GM12878 (cell line): ENCODE measurements at regions not wholly inside any gene's neighbourhood (a gene's known extent, or its start where the extent isn't known, plus 50 kb on each side); places are given as distances from the start of the nearest gene placed in this dataset.

ENCODE experiments used
- ATAC-seq: fragments of 200-7000 bp; cut with Tn5 transposase; 3 replicates; pipeline ENCODE4 v1.9.1; 2020; ENCODE audit warnings: mild to moderate bottlenecking, moderate library complexity
- BruUV-seq: library from RNA; stranded (reverse); fragments of 400-500 nt; replicated peaks from 2 replicates; lab custom pipeline; 2021; lab: Mats Ljungman, UMichigan
- CTCF ChIA-PET: fragments of 300-600 bp; sonication (Branson Sonifier 250); formaldehyde crosslinking; extraction: SDS; loops from one replicate; lab custom pipeline; 2021; ENCODE audit warnings: inconsistent platforms; lab: Yijun Ruan, JAX
- POLR2A ChIA-PET: fragments of 350-600 bp; formaldehyde crosslinking; extraction: SDS; loops from one replicate; lab custom pipeline; 2021; ENCODE audit warnings: inconsistent platforms; lab: Charles Lee
- RAD21 ChIA-PET: fragments of 300-600 bp; sonication (Branson Sonifier 250); formaldehyde crosslinking; loops from one replicate; lab custom pipeline; 2023; ENCODE audit warnings: antibody characterized with exemption; ENCODE audit not compliant: unreplicated experiment; lab: Charles Lee
- SMC1A ChIA-PET: fragments of 300-600 bp; sonication (Branson Sonifier 250); formaldehyde crosslinking; loops from one replicate; lab custom pipeline; 2023; ENCODE audit not compliant: unreplicated experiment, uncharacterized antibody; lab: Charles Lee
- DNase-seq: peaks from one replicate; pipeline ENCODE4 v3.0.0-alpha.2; 2011; ENCODE audit warnings: low read depth, low spot score
- FAIRE-seq: peaks from 3 replicates; lab custom pipeline; 2011; peaks lifted over from hg19 to GRCh38; lab: Jason Lieb, UNC
- H2AFZ ChIP-seq: 2 replicates; pipeline ENCODE4 v1.6.0; 2011; ENCODE audit warnings: low read depth, low read length, control low read depth; ENCODE audit not compliant: control insufficient read depth
- H3K27ac ChIP-seq: 2 replicates; pipeline ENCODE4 v1.5.1; 2011; ENCODE audit warnings: control low read depth; ENCODE audit not compliant: control insufficient read depth, insufficient read depth
- H3K27me3 ChIP-seq, 2 experiments: replicated peaks in 1 of 2; 2 replicates each; pipeline versions ENCODE4 v1.6.0 to v1.6.1; 2011; ENCODE audit warnings: low read length in 1 of 2; ENCODE audit not compliant: control insufficient read depth in 2 of 2, insufficient read depth in 2 of 2
- H3K36me3 ChIP-seq, 2 experiments: 2 replicates each; pipeline ENCODE4 v1.5.1; 2011; ENCODE audit warnings: low read length in 1 of 2; ENCODE audit not compliant: control insufficient read depth in 2 of 2, insufficient read depth in 2 of 2
- H3K4me1 ChIP-seq: 2 replicates; pipeline ENCODE4 v1.6.1; 2011; ENCODE audit warnings: mild to moderate bottlenecking, low read length, moderate library complexity, mixed read lengths; ENCODE audit not compliant: control insufficient read depth, insufficient read depth
- H3K4me2 ChIP-seq: 2 replicates; pipeline ENCODE4 v1.6.0; 2011; ENCODE audit warnings: control low read depth; ENCODE audit not compliant: control insufficient read depth, insufficient read depth
- H3K4me3 ChIP-seq: fragments of 200-600 bp; sonication (generic); 2 replicates; pipeline ENCODE4 v1.5.1; 2016
- H3K79me2 ChIP-seq: 2 replicates; pipeline ENCODE4 v1.6.0; 2011; ENCODE audit warnings: low read length; ENCODE audit not compliant: control insufficient read depth, insufficient read depth
- H3K9ac ChIP-seq: 2 replicates; pipeline ENCODE4 v1.8.0; 2011; ENCODE audit warnings: low read length, control low read depth, mixed read lengths; ENCODE audit not compliant: control insufficient read depth, insufficient read depth
- H3K9me3 ChIP-seq: replicated peaks from 3 replicates; pipeline ENCODE4 v1.5.1; 2011; ENCODE audit warnings: mild to moderate bottlenecking, low read length; ENCODE audit not compliant: control insufficient read depth, insufficient read depth
- H4K20me1 ChIP-seq: 2 replicates; pipeline ENCODE4 v1.6.0; 2011; ENCODE audit not compliant: control insufficient read depth, insufficient read depth
- MTA2 ChIP-seq: fragments of 450-650 bp; IDR thresholded peaks from 2 replicates; pipeline ENCODE4 v1.6.1; 2016; ENCODE audit warnings: low read depth, mild to moderate bottlenecking, moderate library complexity
- RAD51 ChIP-seq: fragments of 450-650 bp; IDR thresholded peaks from 2 replicates; pipeline ENCODE4 v1.6.1; 2016; ENCODE audit warnings: moderate library complexity, mild to moderate bottlenecking, inconsistent platforms
- SIN3A ChIP-seq: IDR thresholded peaks from 2 replicates; pipeline ENCODE4 v1.6.1; 2012; ENCODE audit warnings: low read depth, low read length, improper control_type of control experiment
- STAT3 ChIP-seq: IDR thresholded peaks from 2 replicates; pipeline ENCODE4 v1.6.1; 2011; ENCODE audit warnings: low read depth, low read length, improper control_type of control experiment
- WGBS: methylation state at CpG from one replicate; pipeline ENCODE4 v1.1.6; 2016; ENCODE audit warnings: low lambda C conversion rate; ENCODE audit not compliant: insufficient replicate concordance, insufficient coverage; ENCODE audit errors: missing lambda C conversion rate; 5-methylcytosine and 5-hydroxymethylcytosine counted together
- in situ Hi-C: fragments of 300-500 bp; cut with MboI; formaldehyde crosslinking; loops from 9 replicates; pipeline ENCODE4 v1.14.3; 2018; ENCODE audit warnings: mixed read lengths
- intact Hi-C: fragments of 100-400 bp; cut with micrococcal nuclease; formaldehyde crosslinking; loops from one replicate; pipeline ENCODE4 v1.14.2; 2022; ENCODE audit not compliant: unreplicated experiment
- TF ChIP-seq, protein P1 (sequence below): fragments of 450-650 bp; formaldehyde crosslinking; IDR thresholded peaks from 2 replicates; pipeline ENCODE4 v1.5.0; 2022; ENCODE audit warnings: mild to moderate bottlenecking, missing genetic modification characterization
- TF ChIP-seq, protein P2 (sequence below): fragments of 450-650 bp; IDR thresholded peaks from 2 replicates; pipeline ENCODE4 v1.6.1; 2017; ENCODE audit warnings: mild to moderate bottlenecking, moderate library complexity
- TF ChIP-seq, protein P3 (sequence below): fragments of 450-650 bp; IDR thresholded peaks from 2 replicates; pipeline ENCODE4 v1.6.1; 2017; ENCODE audit warnings: mild to moderate bottlenecking

GRCh38 chr5:36795366-36795765 lies 81.2 kb upstream of the NIPBL start:
- H4K20me1 ChIP-seq: no peaks in the 10 kb centered on the region
- no peak overlapping the region for H3K27ac ChIP-seq
- no peaks in the 10 kb centered on the region for H3K36me3 ChIP-seq
- CTCF ChIA-PET: interaction anchor here (0.9 kb wide), 1 partner anchor 73 kb away, joined by 4 read pairs; no protein-coding TSS in a partner anchor
- no peak for TF ChIP-seq SIN3A
- no peak for TF ChIP-seq STAT3
- TF ChIP-seq RAD51: no peak
- no peak for TF ChIP-seq MTA2
- TF ChIP-seq, protein P1, sequence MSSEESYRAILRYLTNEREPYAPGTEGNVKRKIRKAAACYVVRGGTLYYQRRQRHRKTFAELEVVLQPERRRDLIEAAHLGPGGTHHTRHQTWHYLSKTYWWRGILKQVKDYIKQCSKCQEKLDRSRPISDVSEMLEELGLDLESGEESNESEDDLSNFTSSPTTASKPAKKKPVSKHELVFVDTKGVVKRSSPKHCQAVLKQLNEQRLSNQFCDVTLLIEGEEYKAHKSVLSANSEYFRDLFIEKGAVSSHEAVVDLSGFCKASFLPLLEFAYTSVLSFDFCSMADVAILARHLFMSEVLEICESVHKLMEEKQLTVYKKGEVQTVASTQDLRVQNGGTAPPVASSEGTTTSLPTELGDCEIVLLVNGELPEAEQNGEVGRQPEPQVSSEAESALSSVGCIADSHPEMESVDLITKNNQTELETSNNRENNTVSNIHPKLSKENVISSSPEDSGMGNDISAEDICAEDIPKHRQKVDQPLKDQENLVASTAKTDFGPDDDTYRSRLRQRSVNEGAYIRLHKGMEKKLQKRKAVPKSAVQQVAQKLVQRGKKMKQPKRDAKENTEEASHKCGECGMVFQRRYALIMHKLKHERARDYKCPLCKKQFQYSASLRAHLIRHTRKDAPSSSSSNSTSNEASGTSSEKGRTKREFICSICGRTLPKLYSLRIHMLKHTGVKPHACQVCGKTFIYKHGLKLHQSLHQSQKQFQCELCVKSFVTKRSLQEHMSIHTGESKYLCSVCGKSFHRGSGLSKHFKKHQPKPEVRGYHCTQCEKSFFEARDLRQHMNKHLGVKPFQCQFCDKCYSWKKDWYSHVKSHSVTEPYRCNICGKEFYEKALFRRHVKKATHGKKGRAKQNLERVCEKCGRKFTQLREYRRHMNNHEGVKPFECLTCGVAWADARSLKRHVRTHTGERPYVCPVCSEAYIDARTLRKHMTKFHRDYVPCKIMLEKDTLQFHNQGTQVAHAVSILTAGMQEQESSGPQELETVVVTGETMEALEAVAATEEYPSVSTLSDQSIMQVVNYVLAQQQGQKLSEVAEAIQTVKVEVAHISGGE: no peak
- TF ChIP-seq, protein P2, sequence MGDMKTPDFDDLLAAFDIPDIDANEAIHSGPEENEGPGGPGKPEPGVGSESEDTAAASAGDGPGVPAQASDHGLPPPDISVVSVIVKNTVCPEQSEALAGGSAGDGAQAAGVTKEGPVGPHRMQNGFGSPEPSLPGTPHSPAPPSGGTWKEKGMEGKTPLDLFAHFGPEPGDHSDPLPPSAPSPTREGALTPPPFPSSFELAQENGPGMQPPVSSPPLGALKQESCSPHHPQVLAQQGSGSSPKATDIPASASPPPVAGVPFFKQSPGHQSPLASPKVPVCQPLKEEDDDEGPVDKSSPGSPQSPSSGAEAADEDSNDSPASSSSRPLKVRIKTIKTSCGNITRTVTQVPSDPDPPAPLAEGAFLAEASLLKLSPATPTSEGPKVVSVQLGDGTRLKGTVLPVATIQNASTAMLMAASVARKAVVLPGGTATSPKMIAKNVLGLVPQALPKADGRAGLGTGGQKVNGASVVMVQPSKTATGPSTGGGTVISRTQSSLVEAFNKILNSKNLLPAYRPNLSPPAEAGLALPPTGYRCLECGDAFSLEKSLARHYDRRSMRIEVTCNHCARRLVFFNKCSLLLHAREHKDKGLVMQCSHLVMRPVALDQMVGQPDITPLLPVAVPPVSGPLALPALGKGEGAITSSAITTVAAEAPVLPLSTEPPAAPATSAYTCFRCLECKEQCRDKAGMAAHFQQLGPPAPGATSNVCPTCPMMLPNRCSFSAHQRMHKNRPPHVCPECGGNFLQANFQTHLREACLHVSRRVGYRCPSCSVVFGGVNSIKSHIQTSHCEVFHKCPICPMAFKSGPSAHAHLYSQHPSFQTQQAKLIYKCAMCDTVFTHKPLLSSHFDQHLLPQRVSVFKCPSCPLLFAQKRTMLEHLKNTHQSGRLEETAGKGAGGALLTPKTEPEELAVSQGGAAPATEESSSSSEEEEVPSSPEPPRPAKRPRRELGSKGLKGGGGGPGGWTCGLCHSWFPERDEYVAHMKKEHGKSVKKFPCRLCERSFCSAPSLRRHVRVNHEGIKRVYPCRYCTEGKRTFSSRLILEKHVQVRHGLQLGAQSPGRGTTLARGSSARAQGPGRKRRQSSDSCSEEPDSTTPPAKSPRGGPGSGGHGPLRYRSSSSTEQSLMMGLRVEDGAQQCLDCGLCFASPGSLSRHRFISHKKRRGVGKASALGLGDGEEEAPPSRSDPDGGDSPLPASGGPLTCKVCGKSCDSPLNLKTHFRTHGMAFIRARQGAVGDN: no peak
- TF ChIP-seq, protein P3, sequence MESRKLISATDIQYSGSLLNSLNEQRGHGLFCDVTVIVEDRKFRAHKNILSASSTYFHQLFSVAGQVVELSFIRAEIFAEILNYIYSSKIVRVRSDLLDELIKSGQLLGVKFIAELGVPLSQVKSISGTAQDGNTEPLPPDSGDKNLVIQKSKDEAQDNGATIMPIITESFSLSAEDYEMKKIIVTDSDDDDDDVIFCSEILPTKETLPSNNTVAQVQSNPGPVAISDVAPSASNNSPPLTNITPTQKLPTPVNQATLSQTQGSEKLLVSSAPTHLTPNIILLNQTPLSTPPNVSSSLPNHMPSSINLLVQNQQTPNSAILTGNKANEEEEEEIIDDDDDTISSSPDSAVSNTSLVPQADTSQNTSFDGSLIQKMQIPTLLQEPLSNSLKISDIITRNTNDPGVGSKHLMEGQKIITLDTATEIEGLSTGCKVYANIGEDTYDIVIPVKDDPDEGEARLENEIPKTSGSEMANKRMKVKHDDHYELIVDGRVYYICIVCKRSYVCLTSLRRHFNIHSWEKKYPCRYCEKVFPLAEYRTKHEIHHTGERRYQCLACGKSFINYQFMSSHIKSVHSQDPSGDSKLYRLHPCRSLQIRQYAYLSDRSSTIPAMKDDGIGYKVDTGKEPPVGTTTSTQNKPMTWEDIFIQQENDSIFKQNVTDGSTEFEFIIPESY: no peak
- TF ChIP-seq, all 136 proteins: peak for 0
- no peak for DNase-seq
- H3K27me3 ChIP-seq: no peaks in the 10 kb centered on the region
- in situ Hi-C loops (no loop called here), intact Hi-C loops (no loop called here)
- ChIA-PET SMC1A (interaction anchor here (0.8 to 1.2 kb wide), 3 partner anchors 10 to 37 kb away, joined by 3 to 4 read pairs (median 4); no protein-coding TSS in a partner anchor), POLR2A (no interaction called here), RAD21 (no interaction called here)
- no peak overlapping the region for H3K4me2 ChIP-seq
- no peaks in the 10 kb centered on the region for H3K9me3 ChIP-seq
- H3K79me2 ChIP-seq: no peaks in the 10 kb centered on the region
- H3K9ac ChIP-seq: no peak overlapping the region
- FAIRE-seq: no peak
- 29% methylated on average over 4 of the region's 4 CpGs for WGBS
- ATAC-seq: no peak
- no peak overlapping the region for H3K4me3 ChIP-seq
- no peaks in the 10 kb centered on the region for H3K4me1 ChIP-seq
- no peak overlapping the region for H2AFZ ChIP-seq
- no TSS peak for BruUV-seq
